WTC11 (cell line): ENCODE measurements at regions not wholly inside any gene's neighbourhood (a gene's known extent, or its start where the extent isn't known, plus 50 kb on each side); places are given as distances from the start of the nearest gene placed in this dataset.

Experiments
- ATAC-seq: fragments of 200-7000 bp; cut with Tn5 transposase; 2 replicates; pipeline ENCODE4 v1.10.0; 2021; ENCODE audit warnings: mild to moderate bottlenecking, moderate library complexity
- CTCF ChIA-PET: fragments of 300-600 bp; sonication (Branson Sonifier 250); formaldehyde crosslinking; loops from one replicate; lab custom pipeline; 2021; ENCODE audit warnings: antibody characterized with exemption; lab: Charles Lee
- POLR2A ChIA-PET: fragments of 350-600 bp; sonication (Branson Sonifier 250); formaldehyde crosslinking; loops from one replicate; lab custom pipeline; 2021; ENCODE audit warnings: antibody characterized with exemption; lab: Charles Lee
- DNase-seq: peaks from one replicate; pipeline ENCODE4 v3.0.0; 2021; ENCODE audit warnings: low spot score
- H3K27ac Mint-ChIP-seq: 2 replicates; pipeline ENCODE4 v1.8.0; 2021; ENCODE audit warnings: mixed read lengths
- H3K27me3 Mint-ChIP-seq: 2 replicates; pipeline ENCODE4 v1.8.0; 2021; ENCODE audit warnings: low read depth, mild to moderate bottlenecking, moderate library complexity, mixed read lengths
- H3K36me3 Mint-ChIP-seq: 2 replicates; pipeline ENCODE4 v1.8.0; 2021; ENCODE audit warnings: mixed read lengths
- H3K4me1 Mint-ChIP-seq: 2 replicates; pipeline ENCODE4 v1.8.0; 2022; ENCODE audit warnings: mixed read lengths
- H3K4me3 Mint-ChIP-seq: 2 replicates; pipeline ENCODE4 v1.8.0; 2021; ENCODE audit warnings: mild to moderate bottlenecking, moderate library complexity, mixed read lengths
- H3K9me3 Mint-ChIP-seq: 2 replicates; pipeline ENCODE4 v1.8.0; 2021; ENCODE audit warnings: mixed read lengths
- ESRRA ChIP-seq: sonication (generic); formaldehyde crosslinking; IDR thresholded peaks from 2 replicates; pipeline ENCODE4 v1.8.1; 2022; ENCODE audit warnings: mild to moderate bottlenecking, missing genetic modification reagents, borderline replicate concordance
- NR1H2 ChIP-seq: sonication (generic); formaldehyde crosslinking; IDR thresholded peaks from 2 replicates; pipeline ENCODE4 v1.9.0; 2021; ENCODE audit warnings: mild to moderate bottlenecking, moderate library complexity, missing genetic modification reagents
- ZNF138 ChIP-seq: sonication (generic); formaldehyde crosslinking; conservative IDR thresholded peaks from 2 replicates; pipeline ENCODE4 v1.8.1; 2022; ENCODE audit warnings: mild to moderate bottlenecking, moderate library complexity, missing genetic modification reagents
- TF ChIP-seq, protein P1 (sequence below): sonication (generic); formaldehyde crosslinking; conservative IDR thresholded peaks from 2 replicates; pipeline ENCODE4 v1.8.1; 2023; ENCODE audit warnings: mild to moderate bottlenecking, low read depth, missing genetic modification reagents, moderate library complexity
- TF ChIP-seq, protein P2 (sequence below): sonication (generic); formaldehyde crosslinking; IDR thresholded peaks from 2 replicates; pipeline ENCODE4 v1.8.1; 2022; ENCODE audit warnings: missing genetic modification reagents, borderline replicate concordance
- TF ChIP-seq, protein P3 (sequence below): sonication (generic); formaldehyde crosslinking; IDR thresholded peaks from 2 replicates; pipeline ENCODE4 v1.8.0; 2022; ENCODE audit warnings: missing genetic modification reagents
- TF ChIP-seq, protein P4 (sequence below): sonication (generic); formaldehyde crosslinking; IDR thresholded peaks from 2 replicates; pipeline ENCODE4 v1.8.0; 2022; ENCODE audit warnings: mild to moderate bottlenecking, missing genetic modification reagents
- TF ChIP-seq, protein P5 (sequence below): sonication (generic); formaldehyde crosslinking; IDR thresholded peaks from 2 replicates; pipeline ENCODE4 v1.8.0; 2023; ENCODE audit warnings: missing genetic modification reagents, mild to moderate bottlenecking, borderline replicate concordance

DNA sequence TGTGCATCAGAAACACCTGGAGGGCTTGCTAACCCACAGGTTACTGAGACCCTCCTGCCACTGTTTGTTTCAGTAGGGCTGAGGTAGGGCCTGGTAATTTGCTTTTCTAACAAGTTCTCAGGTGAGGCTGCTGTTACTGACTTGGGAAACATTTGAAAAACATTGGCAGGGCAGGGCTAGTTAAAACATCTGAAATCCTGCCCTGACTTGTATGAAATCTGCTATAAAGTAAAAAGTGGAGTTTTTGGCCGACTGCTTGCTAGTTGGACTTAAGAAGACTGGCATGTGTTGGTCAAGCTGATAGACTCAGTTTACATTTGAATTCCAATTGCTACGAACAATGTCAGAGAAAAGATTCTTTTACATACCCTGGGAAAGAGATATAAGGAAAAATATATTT lies 111.6 kb upstream of the DLX2 start:
- ChIA-PET POLR2A (no interaction called here), CTCF (no interaction called here)
- Mint-ChIP-seq H3K9me3 (no peaks in the 10 kb centered on the region), H3K4me3 (no peak overlapping the region), H3K27ac (no peak overlapping the region), H3K36me3 (no peaks in the 10 kb centered on the region), H3K4me1 (peaks cover 33% of the 10 kb centered on the region), H3K27me3 (no peaks in the 10 kb centered on the region; the same call in none of the 2 replicates)
- DNase-seq: no peak
- TF ChIP-seq, protein P1, sequence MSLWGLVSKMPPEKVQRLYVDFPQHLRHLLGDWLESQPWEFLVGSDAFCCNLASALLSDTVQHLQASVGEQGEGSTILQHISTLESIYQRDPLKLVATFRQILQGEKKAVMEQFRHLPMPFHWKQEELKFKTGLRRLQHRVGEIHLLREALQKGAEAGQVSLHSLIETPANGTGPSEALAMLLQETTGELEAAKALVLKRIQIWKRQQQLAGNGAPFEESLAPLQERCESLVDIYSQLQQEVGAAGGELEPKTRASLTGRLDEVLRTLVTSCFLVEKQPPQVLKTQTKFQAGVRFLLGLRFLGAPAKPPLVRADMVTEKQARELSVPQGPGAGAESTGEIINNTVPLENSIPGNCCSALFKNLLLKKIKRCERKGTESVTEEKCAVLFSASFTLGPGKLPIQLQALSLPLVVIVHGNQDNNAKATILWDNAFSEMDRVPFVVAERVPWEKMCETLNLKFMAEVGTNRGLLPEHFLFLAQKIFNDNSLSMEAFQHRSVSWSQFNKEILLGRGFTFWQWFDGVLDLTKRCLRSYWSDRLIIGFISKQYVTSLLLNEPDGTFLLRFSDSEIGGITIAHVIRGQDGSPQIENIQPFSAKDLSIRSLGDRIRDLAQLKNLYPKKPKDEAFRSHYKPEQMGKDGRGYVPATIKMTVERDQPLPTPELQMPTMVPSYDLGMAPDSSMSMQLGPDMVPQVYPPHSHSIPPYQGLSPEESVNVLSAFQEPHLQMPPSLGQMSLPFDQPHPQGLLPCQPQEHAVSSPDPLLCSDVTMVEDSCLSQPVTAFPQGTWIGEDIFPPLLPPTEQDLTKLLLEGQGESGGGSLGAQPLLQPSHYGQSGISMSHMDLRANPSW (CRISPR knock-in tag): no peak
- TF ChIP-seq ZNF138 (no peak), NR1H2 (no peak)
- TF ChIP-seq, protein P2, sequence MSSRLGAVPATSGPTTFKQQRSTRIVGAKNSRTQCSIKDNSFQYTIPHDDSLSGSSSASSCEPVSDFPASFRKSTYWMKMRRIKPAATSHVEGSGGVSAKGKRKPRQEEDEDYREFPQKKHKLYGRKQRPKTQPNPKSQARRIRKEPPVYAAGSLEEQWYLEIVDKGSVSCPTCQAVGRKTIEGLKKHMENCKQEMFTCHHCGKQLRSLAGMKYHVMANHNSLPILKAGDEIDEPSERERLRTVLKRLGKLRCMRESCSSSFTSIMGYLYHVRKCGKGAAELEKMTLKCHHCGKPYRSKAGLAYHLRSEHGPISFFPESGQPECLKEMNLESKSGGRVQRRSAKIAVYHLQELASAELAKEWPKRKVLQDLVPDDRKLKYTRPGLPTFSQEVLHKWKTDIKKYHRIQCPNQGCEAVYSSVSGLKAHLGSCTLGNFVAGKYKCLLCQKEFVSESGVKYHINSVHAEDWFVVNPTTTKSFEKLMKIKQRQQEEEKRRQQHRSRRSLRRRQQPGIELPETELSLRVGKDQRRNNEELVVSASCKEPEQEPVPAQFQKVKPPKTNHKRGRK (CRISPR knock-in tag): no peak
- ATAC-seq: no peak

DNA sequence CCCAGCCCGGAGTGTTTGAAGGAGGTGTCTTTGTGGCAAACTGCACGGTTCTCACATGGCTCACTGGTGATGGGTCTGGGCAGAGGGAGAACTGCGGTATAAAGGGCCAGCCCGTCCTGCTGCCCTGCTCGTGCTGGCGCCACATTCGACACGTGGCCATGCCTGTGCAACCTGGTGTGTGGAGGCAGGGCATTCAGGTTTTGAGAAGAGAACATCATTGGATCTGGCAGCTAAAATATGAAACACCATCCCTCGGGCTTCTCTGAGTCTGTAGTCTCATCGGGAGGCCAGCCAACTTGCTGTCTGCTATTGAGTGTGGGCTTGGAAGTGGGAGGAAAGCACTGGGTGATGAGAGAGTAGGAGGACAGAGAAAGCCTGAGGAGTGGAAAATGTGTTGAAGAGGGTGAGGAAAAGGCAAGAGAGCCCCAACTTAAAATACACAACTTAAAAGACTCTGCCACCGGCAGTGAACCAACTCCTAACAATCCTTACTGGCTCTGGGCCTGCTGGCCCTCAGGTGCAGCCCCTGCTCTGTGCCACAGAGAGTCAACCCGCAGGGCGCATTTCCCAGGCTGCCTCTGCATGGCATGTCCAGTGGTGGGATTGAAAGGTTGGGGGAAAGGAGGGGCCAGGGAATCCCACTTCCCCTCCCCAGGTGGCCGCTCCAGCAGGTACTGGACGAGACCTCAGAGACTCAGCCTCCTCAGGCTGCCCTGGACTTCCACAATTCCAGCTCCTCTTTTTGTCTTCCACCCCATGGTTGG lies 112.7 kb upstream of the DLX2 start:
- Mint-ChIP-seq H3K36me3 (no peaks in the 10 kb centered on the region), H3K27me3 (no peaks in the 10 kb centered on the region; the same call in 1 of the 2 replicates), H3K4me1 (peaks cover 41% of the 10 kb centered on the region), H3K9me3 (no peaks in the 10 kb centered on the region), H3K27ac (no peak overlapping the region), H3K4me3 (no peak overlapping the region)
- CTCF ChIA-PET: no interaction called here
- ATAC-seq (no peak; the same call in none of the 2 replicates), DNase-seq (no peak)
- POLR2A ChIA-PET: no interaction called here
- TF ChIP-seq ESRRA (CRISPR knock-in tag): no peak
- TF ChIP-seq, protein P3, sequence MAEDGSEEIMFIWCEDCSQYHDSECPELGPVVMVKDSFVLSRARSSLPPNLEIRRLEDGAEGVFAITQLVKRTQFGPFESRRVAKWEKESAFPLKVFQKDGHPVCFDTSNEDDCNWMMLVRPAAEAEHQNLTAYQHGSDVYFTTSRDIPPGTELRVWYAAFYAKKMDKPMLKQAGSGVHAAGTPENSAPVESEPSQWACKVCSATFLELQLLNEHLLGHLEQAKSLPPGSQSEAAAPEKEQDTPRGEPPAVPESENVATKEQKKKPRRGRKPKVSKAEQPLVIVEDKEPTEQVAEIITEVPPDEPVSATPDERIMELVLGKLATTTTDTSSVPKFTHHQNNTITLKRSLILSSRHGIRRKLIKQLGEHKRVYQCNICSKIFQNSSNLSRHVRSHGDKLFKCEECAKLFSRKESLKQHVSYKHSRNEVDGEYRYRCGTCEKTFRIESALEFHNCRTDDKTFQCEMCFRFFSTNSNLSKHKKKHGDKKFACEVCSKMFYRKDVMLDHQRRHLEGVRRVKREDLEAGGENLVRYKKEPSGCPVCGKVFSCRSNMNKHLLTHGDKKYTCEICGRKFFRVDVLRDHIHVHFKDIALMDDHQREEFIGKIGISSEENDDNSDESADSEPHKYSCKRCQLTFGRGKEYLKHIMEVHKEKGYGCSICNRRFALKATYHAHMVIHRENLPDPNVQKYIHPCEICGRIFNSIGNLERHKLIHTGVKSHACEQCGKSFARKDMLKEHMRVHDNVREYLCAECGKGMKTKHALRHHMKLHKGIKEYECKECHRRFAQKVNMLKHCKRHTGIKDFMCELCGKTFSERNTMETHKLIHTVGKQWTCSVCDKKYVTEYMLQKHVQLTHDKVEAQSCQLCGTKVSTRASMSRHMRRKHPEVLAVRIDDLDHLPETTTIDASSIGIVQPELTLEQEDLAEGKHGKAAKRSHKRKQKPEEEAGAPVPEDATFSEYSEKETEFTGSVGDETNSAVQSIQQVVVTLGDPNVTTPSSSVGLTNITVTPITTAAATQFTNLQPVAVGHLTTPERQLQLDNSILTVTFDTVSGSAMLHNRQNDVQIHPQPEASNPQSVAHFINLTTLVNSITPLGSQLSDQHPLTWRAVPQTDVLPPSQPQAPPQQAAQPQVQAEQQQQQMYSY (CRISPR knock-in tag): peak; percentile 46; the same call in 1 of the 2 replicates
- TF ChIP-seq, protein P4, sequence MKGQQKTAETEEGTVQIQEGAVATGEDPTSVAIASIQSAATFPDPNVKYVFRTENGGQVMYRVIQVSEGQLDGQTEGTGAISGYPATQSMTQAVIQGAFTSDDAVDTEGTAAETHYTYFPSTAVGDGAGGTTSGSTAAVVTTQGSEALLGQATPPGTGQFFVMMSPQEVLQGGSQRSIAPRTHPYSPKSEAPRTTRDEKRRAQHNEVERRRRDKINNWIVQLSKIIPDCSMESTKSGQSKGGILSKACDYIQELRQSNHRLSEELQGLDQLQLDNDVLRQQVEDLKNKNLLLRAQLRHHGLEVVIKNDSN (CRISPR knock-in tag): no peak
- TF ChIP-seq, protein P5, sequence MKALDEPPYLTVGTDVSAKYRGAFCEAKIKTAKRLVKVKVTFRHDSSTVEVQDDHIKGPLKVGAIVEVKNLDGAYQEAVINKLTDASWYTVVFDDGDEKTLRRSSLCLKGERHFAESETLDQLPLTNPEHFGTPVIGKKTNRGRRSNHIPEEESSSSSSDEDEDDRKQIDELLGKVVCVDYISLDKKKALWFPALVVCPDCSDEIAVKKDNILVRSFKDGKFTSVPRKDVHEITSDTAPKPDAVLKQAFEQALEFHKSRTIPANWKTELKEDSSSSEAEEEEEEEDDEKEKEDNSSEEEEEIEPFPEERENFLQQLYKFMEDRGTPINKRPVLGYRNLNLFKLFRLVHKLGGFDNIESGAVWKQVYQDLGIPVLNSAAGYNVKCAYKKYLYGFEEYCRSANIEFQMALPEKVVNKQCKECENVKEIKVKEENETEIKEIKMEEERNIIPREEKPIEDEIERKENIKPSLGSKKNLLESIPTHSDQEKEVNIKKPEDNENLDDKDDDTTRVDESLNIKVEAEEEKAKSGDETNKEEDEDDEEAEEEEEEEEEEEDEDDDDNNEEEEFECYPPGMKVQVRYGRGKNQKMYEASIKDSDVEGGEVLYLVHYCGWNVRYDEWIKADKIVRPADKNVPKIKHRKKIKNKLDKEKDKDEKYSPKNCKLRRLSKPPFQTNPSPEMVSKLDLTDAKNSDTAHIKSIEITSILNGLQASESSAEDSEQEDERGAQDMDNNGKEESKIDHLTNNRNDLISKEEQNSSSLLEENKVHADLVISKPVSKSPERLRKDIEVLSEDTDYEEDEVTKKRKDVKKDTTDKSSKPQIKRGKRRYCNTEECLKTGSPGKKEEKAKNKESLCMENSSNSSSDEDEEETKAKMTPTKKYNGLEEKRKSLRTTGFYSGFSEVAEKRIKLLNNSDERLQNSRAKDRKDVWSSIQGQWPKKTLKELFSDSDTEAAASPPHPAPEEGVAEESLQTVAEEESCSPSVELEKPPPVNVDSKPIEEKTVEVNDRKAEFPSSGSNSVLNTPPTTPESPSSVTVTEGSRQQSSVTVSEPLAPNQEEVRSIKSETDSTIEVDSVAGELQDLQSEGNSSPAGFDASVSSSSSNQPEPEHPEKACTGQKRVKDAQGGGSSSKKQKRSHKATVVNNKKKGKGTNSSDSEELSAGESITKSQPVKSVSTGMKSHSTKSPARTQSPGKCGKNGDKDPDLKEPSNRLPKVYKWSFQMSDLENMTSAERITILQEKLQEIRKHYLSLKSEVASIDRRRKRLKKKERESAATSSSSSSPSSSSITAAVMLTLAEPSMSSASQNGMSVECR: no peak
